ENCODE measurements at regions not wholly inside any gene's neighbourhood (a gene's known extent, or its start where the extent isn't known, plus 50 kb on each side); places are given as distances from the start of the nearest gene placed in this dataset.
"Not testable (repeated sequence)": the region's sequence is repeated elsewhere in the genome, so short reads cannot be mapped to it uniquely, and the experiment has no call there.

DNA sequence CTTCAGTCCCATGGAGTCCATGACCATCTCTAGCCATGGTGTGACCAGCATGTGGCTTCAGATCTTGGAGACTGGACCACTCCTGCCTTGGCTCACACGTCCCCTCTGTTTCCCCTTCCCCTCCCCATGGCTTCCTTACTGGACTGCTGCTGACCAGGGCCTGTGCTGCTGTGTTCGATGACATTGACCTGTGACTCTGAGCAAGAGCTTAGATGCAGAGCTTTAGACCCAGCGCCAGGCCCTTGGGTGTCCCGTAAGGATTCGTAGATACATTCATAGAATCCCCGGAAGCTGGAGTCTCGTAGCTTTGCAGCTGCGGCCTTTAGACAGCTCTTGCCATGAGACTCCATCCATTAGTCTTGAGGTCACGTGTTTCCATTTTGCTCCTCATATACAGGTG, 96.3 kb downstream of the NPIPB11 start:
- TF ChIP-seq, protein P1, sequence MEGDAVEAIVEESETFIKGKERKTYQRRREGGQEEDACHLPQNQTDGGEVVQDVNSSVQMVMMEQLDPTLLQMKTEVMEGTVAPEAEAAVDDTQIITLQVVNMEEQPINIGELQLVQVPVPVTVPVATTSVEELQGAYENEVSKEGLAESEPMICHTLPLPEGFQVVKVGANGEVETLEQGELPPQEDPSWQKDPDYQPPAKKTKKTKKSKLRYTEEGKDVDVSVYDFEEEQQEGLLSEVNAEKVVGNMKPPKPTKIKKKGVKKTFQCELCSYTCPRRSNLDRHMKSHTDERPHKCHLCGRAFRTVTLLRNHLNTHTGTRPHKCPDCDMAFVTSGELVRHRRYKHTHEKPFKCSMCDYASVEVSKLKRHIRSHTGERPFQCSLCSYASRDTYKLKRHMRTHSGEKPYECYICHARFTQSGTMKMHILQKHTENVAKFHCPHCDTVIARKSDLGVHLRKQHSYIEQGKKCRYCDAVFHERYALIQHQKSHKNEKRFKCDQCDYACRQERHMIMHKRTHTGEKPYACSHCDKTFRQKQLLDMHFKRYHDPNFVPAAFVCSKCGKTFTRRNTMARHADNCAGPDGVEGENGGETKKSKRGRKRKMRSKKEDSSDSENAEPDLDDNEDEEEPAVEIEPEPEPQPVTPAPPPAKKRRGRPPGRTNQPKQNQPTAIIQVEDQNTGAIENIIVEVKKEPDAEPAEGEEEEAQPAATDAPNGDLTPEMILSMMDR (IDR thresholded peaks at IDR 0.05): not testable (repeated sequence)
- not testable (repeated sequence) for TF ChIP-seq POLR2A, EP300, POLR2AphosphoS5 (IDR thresholded peaks at IDR 0.05)

Data from sigmoid colon (tissue), 4 donors.